Epithelial cell of esophagus (primary cell): ENCODE measurements at regions not wholly inside any gene's neighbourhood (a gene's known extent, or its start where the extent isn't known, plus 50 kb on each side); places are given as distances from the start of the nearest gene placed in this dataset.
A peak's percentile ranks its signal among the peaks of the same experiment; 100 is the strongest.

Source experiments
- DNase-seq: peaks from one replicate; pipeline ENCODE4 v3.0.0; 2010; ENCODE audit warnings: low read depth
- H3K4me3 ChIP-seq: 2 replicates; pipeline ENCODE4 v1.5.1; 2011; ENCODE audit warnings: mild to moderate bottlenecking, low read length, control low read depth
- TF ChIP-seq, protein P1 (sequence below): IDR thresholded peaks from 2 replicates; pipeline ENCODE4 v1.5.1; 2011; ENCODE audit warnings: low read depth, mild to moderate bottlenecking, low read length, control low read depth, inconsistent platforms; ENCODE audit not compliant: insufficient read depth; ENCODE audit errors: missing control alignments

- TF ChIP-seq, protein P1, sequence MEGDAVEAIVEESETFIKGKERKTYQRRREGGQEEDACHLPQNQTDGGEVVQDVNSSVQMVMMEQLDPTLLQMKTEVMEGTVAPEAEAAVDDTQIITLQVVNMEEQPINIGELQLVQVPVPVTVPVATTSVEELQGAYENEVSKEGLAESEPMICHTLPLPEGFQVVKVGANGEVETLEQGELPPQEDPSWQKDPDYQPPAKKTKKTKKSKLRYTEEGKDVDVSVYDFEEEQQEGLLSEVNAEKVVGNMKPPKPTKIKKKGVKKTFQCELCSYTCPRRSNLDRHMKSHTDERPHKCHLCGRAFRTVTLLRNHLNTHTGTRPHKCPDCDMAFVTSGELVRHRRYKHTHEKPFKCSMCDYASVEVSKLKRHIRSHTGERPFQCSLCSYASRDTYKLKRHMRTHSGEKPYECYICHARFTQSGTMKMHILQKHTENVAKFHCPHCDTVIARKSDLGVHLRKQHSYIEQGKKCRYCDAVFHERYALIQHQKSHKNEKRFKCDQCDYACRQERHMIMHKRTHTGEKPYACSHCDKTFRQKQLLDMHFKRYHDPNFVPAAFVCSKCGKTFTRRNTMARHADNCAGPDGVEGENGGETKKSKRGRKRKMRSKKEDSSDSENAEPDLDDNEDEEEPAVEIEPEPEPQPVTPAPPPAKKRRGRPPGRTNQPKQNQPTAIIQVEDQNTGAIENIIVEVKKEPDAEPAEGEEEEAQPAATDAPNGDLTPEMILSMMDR = no peak
- no peak for DNase-seq
- no peak overlapping the region for H3K4me3 ChIP-seq
Measured at GRCh38 chr18:68301441-68301840, 413.5 kb downstream of the TMX3 start.

- peak; percentile 77 for DNase-seq
- no peak overlapping the region for H3K4me3 ChIP-seq
- TF ChIP-seq, protein P1 = no peak
Measured at GRCh38 chr18:68299906-68300305, 415.0 kb downstream of the TMX3 start.

DNA sequence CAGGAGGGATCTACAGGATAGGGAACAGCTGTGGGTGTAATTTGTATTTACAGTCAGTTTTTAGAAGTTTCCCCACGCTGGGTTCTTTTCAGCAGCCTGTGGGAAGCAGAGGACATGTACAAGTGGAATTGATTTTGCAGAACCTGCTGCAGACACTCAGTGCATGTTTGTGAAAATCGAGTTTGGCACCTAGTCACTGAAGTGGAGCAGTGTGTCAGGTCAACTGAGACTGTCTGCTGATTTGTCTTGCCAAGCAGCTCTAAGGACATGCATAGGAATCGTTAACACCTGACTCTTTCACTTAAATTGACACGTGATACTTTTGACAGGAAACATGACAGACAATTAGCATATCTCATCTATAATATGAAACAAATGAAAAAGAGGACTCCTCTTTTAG lies 416.6 kb downstream of the TMX3 start:
- no peak overlapping the region for H3K4me3 ChIP-seq
- no peak for DNase-seq
- TF ChIP-seq, protein P1 = no peak

DNA sequence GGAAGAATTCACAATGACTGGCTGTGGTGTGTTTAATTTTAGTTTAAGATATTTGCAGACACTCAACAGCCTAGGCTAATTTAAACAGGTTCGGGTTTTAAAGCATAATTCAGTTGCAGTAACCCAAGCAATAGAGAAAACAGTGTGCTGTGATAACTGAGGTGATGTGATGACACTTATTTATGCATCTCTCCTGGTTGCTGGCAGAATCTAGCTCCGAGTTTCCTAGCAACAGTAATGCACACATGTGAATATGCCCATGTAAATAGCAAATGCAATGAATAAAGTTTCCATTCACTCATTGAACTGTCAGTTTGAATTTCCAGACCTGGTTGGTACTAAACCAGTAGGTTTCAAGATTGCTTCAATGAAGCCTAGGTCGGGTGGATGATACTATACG lies 426.5 kb downstream of the TMX3 start:
- TF ChIP-seq, protein P1 = no peak
- H3K4me3 ChIP-seq = no peak overlapping the region
- no peak for DNase-seq

GRCh38 chr18:68284236-68284780 lies 430.6 kb downstream of the TMX3 start:
- H3K4me3 ChIP-seq = no peak overlapping the region
- TF ChIP-seq, protein P1 = no peak
- no peak for DNase-seq

DNA sequence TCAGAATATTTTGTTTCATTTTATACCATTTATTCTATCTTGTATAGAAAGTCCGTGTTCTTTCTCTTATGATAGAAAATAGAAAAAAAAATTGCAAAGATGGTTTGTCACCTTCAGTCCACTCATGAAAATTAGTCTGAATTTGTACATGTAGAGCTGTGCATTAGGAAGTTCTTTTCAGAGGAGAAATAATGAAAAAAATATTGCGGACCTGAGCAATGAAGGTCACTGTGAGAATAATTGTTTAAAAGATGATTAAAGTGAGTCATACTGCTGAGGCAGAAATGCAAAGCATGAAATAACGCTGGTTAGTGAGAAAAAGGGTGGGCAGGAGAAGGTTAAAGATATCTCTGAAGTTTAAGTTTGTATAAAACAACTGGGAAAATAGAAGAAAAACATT lies 431.1 kb downstream of the TMX3 start:
- TF ChIP-seq, protein P1 = no peak
- no peak for DNase-seq
- H3K4me3 ChIP-seq = no peak overlapping the region

DNA sequence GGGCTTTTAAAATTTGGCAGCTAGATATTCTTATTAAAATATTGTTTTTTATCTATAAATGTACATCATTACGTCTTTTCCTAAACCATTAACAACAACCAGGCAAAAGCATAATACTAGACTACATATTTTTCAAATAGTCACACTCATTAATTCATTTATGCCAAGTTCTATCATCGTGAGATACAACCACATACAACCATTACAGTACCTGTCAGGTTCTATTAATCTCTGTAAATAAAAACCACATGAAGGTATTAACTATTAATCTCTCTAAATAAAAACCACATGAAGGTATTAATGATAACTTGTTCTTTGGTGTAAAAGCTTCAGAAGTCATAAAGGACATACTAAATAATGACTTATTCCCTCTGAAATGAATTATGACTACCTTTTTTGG lies 432.7 kb downstream of the TMX3 start:
- no peak overlapping the region for H3K4me3 ChIP-seq
- no peak for DNase-seq
- TF ChIP-seq, protein P1 = no peak
